ENCODE measurements at regions not wholly inside any gene's neighbourhood (a gene's known extent, or its start where the extent isn't known, plus 50 kb on each side); places are given as distances from the start of the nearest gene placed in this dataset.

DNA sequence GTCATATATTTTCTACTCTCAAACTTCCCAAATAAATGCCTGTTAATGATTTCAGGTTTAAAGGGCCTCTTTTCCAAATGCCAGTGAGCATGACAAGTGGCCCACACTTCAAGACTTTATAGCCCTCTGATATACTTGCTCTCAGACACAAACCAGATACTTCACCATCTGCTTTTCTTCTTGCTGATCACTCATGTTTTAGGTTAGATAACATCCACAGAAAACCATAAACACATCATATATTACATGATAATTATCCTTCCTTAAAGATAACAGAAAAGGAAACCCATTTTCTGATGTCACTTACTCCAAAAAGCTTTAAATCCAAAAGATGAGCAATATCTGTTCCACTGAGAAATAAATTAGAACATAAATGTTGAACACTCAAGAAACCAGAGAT is 723.5 kb downstream of the LTN1 start:
- Mint-ChIP-seq H3K27me3 (ENCODE audit: unreplicated experiment) (no peaks in the 10 kb centered on the region), H3K4me3 (ENCODE audit: low read depth, unreplicated experiment) (no peak overlapping the region)

GRCh38 chr21:28268685-28269084 is 724.0 kb downstream of the LTN1 start:
- Mint-ChIP-seq H3K9me3 (ENCODE audit: low read depth, unreplicated experiment) (no peaks in the 10 kb centered on the region), H3K27me3 (ENCODE audit: unreplicated experiment) (no peaks in the 10 kb centered on the region), H3K36me3 (ENCODE audit: insufficient read depth, unreplicated experiment) (no peaks in the 10 kb centered on the region), H3K27ac (ENCODE audit: unreplicated experiment) (no peak overlapping the region), H3K4me3 (ENCODE audit: low read depth, unreplicated experiment) (no peak overlapping the region), H3K4me1 (ENCODE audit: low read depth, unreplicated experiment) (no peaks in the 10 kb centered on the region)
- CTCF ChIA-PET: no interaction called here
- BruUV-seq (replicated peaks): no TSS peak
- intact Hi-C loops (cut with micrococcal nuclease; ENCODE audit: unreplicated experiment): no loop called here
- no peak for DNase-seq
- TF ChIP-seq, protein P1, sequence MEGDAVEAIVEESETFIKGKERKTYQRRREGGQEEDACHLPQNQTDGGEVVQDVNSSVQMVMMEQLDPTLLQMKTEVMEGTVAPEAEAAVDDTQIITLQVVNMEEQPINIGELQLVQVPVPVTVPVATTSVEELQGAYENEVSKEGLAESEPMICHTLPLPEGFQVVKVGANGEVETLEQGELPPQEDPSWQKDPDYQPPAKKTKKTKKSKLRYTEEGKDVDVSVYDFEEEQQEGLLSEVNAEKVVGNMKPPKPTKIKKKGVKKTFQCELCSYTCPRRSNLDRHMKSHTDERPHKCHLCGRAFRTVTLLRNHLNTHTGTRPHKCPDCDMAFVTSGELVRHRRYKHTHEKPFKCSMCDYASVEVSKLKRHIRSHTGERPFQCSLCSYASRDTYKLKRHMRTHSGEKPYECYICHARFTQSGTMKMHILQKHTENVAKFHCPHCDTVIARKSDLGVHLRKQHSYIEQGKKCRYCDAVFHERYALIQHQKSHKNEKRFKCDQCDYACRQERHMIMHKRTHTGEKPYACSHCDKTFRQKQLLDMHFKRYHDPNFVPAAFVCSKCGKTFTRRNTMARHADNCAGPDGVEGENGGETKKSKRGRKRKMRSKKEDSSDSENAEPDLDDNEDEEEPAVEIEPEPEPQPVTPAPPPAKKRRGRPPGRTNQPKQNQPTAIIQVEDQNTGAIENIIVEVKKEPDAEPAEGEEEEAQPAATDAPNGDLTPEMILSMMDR (IDR thresholded peaks at IDR 0.05; ENCODE audit: unreplicated experiment): no peak

More for the DNA sequence above, 723.5 kb downstream of the LTN1 start:
- BruUV-seq (replicated peaks): no TSS peak
- no peaks in the 10 kb centered on the region for H3K9me3 Mint-ChIP-seq (ENCODE audit: low read depth, unreplicated experiment)
- intact Hi-C loops (cut with micrococcal nuclease; ENCODE audit: unreplicated experiment): no loop called here
- H3K27ac Mint-ChIP-seq (ENCODE audit: unreplicated experiment): no peak overlapping the region
- no peaks in the 10 kb centered on the region for H3K36me3 Mint-ChIP-seq (ENCODE audit: insufficient read depth, unreplicated experiment)
- DNase-seq: no peak
- H3K4me1 Mint-ChIP-seq (ENCODE audit: low read depth, unreplicated experiment): no peaks in the 10 kb centered on the region
- CTCF ChIA-PET: no interaction called here
- TF ChIP-seq, protein P1 (IDR thresholded peaks at IDR 0.05; ENCODE audit: unreplicated experiment): no peak

- intact Hi-C loops (cut with micrococcal nuclease; ENCODE audit: unreplicated experiment): no loop called here
- BruUV-seq (replicated peaks): no TSS peak
These were observed 725.2 kb downstream of the LTN1 start for GRCh38 chr21:28267449-28267848.

GRCh38 chr21:28266061-28266460 is 726.6 kb downstream of the LTN1 start:
- BruUV-seq (replicated peaks): no TSS peak
- CTCF ChIA-PET: no interaction called here
- no peak for DNase-seq
- TF ChIP-seq, protein P1 (IDR thresholded peaks at IDR 0.05; ENCODE audit: unreplicated experiment): no peak
- Mint-ChIP-seq H3K36me3 (ENCODE audit: insufficient read depth, unreplicated experiment) (no peaks in the 10 kb centered on the region), H3K9me3 (ENCODE audit: low read depth, unreplicated experiment) (no peaks in the 10 kb centered on the region), H3K27me3 (ENCODE audit: unreplicated experiment) (no peaks in the 10 kb centered on the region), H3K27ac (ENCODE audit: unreplicated experiment) (no peak overlapping the region), H3K4me3 (ENCODE audit: low read depth, unreplicated experiment) (no peak overlapping the region), H3K4me1 (ENCODE audit: low read depth, unreplicated experiment) (no peaks in the 10 kb centered on the region)
- intact Hi-C loops (cut with micrococcal nuclease; ENCODE audit: unreplicated experiment): no loop called here

More at GRCh38 chr21:28267449-28267848, 725.2 kb downstream of the LTN1 start:
- Mint-ChIP-seq H3K27me3 (ENCODE audit: unreplicated experiment) (no peaks in the 10 kb centered on the region), H3K9me3 (ENCODE audit: low read depth, unreplicated experiment) (no peaks in the 10 kb centered on the region), H3K36me3 (ENCODE audit: insufficient read depth, unreplicated experiment) (no peaks in the 10 kb centered on the region), H3K4me1 (ENCODE audit: low read depth, unreplicated experiment) (no peaks in the 10 kb centered on the region), H3K27ac (ENCODE audit: unreplicated experiment) (no peak overlapping the region), H3K4me3 (ENCODE audit: low read depth, unreplicated experiment) (no peak overlapping the region)
- CTCF ChIA-PET: no interaction called here
- DNase-seq: no peak
- TF ChIP-seq, protein P1 (IDR thresholded peaks at IDR 0.05; ENCODE audit: unreplicated experiment): no peak
